HS-27A (cell line): ENCODE measurements at regions not wholly inside any gene's neighbourhood (a gene's known extent, or its start where the extent isn't known, plus 50 kb on each side); places are given as distances from the start of the nearest gene placed in this dataset.
"Not testable (repeated sequence)": the region's sequence is repeated elsewhere in the genome, so short reads cannot be mapped to it uniquely, and the experiment has no call there.

ENCODE experiments used
- DNase-seq: peaks from one replicate; pipeline ENCODE4 v3.0.0-alpha.2; 2012; ENCODE audit warnings: low read depth, missing footprints

DNA sequence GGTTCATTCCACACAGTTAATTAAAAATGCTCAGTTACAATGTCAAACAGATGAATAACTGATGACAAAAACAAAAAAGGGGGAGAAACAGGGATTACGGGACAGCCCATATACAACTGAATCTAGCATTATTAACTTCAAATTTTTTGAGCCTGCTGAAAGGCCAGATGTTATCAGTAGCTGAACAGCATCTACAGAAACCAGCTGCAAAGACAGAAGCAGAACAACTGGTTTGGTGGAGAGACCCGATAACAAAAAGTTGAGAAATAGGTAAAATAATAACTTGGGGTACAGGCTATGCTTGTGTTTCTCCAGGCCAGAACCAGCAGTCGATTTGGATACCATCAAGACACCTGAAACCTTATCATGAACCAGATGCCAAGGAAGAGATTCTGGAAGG lies 109.8 kb downstream of the SEPTIN7 start:
- not testable (repeated sequence) for DNase-seq

DNA sequence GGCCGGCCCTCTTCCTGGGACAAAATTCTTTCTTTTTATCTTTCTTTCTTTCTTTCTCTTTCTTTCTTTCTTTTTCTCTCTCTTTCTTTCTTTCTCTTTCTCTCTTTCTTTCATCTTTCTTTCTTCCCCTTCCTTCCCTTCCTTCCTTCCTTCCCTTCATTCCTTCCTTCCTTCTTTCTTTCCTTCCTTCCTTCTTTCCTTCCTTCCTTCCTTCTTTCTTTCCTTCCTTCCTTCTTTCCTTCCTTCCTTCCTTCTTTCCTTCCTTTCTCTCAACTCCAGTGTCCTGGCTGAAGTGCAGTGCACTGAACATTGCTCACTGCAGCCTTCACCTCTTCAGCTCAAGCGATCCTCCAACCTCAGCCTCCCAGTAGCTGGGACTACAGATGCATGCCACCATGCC lies 112.5 kb downstream of the SEPTIN7 start:
- not testable (repeated sequence) for DNase-seq

DNA sequence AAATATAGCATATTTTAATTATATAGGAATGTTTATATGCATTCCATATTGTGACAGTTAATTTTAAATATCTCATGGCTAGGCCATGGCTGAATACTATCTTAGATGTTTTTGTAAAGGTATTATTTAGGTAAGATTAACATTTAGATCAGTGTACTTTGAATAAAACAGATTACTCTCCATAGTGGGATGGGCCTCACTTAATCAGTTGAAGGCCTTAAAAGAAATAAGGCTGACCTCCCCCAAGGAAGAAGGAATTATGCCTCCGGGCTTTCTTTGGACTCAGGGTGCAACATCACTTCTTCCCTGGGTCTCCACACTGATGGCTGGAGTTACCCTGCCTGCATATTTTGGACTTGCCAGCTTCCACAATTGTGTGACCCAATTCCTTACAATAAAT lies 113.4 kb downstream of the SEPTIN7 start:
- DNase-seq: not testable (repeated sequence)

GRCh38 chr7:35915247-35915955 lies 114.5 kb downstream of the SEPTIN7 start:
- DNase-seq: not testable (repeated sequence)

- not testable (repeated sequence) for DNase-seq
Measured at GRCh38 chr7:35918217-35918616, 117.4 kb downstream of the SEPTIN7 start.

GRCh38 chr7:35919607-35920006 lies 118.8 kb downstream of the SEPTIN7 start:
- not testable (repeated sequence) for DNase-seq

- not testable (repeated sequence) for DNase-seq
Measured at GRCh38 chr7:35921338-35921737, 120.5 kb downstream of the SEPTIN7 start.

GRCh38 chr7:35924668-35925067 lies 123.8 kb downstream of the SEPTIN7 start:
- DNase-seq: not testable (repeated sequence)

DNA sequence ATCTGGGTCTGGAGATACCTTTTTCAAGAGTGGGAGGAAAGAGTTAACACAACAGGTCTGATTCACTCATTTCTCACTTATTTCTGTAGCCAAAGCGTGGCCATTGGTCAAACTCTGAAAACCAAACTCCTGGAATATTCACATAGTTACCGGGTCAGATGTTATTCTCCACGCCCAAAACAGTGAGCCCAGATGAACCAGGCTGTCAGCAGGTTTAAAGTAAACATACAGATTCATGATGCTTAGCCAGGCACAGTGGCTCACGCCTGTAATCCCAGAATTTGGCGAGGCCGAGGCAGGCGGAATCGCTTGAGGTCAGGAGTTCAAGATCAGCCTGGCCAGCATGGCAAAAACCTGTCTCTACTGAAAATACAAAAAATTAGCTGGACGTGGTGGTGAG lies 126.1 kb downstream of the SEPTIN7 start:
- DNase-seq: not testable (repeated sequence)

DNA sequence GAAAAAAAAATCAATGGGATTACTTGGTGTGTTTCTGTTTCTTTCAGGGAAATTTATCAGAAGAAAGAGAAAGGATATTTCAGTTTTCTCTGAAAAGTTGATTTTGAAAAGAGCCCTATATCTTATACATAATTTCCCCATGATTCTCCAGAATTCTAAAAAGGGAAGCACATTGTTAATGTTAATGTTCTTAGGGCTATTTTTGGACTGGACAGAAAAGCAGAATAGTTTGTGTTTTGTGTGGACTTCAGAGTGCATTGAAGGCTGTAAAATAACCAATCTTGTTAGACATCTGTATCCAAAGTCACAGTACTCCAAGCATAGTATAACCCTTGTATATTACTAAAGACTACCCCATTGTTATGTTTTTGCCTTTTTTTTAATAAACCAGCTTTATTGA lies 130.3 kb downstream of the SEPTIN7 start:
- DNase-seq: not testable (repeated sequence)

- DNase-seq: not testable (repeated sequence)
Measured at GRCh38 chr7:35931551-35931950, 130.7 kb downstream of the SEPTIN7 start.

DNA sequence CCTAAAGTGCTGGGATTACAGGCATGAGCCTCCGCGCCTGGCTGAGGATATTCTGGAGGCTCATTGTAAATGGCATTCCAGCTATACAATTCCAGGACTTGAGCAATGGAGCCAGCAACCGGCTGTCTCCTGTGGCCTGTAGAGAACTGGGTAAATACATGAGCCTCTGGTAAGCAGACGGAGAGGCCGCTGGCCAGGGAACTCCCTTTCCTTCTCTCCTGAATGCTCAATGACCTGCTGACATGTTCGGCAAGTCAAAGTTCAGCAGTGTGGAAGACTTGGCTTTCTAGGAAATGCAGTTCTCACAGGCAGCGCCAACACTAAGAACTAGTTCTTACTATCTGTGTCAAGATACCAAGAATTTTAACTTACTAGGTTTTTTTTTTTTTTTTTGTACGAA lies 139.8 kb downstream of the SEPTIN7 start:
- not testable (repeated sequence) for DNase-seq

DNA sequence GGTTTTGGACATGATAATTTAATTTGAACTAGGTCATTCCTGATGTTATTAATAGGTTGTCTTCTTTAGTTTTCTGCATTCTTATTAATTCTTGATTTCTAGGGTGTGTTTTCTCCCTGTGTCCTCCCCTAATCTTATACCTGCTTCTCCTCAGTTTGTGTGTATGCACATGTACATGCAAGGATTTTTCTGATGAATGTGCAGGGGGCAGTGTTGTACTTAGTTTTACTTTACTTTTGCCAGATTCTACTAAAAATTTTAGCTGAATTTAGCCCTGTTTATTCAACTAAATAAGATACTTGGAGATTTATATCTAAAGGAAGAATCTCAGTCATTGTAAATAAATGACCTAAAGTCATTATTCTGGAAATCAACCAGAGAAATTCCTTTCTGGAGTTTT lies 144.8 kb downstream of the SEPTIN7 start:
- not testable (repeated sequence) for DNase-seq

DNA sequence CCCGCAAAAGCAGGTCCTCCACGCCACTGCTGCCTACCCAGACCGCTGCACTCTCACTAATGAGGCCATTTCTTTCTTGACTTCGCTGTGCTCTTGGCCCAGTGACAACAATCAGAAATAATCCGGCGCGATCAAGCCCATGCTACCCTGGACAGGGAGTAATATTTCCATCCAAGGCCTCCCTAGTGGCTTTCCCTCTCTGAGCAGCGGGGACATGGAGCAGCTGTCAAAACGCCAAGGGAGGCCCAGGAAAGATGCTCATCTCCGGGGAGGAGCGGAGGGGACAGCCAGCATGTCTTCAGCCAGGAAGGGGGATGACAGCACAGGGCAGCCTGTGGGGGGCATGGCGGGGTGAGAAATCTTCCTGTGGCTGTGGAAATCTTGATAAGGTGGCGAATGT lies 154.9 kb downstream of the SEPTIN7 start:
- DNase-seq: not testable (repeated sequence)

DNA sequence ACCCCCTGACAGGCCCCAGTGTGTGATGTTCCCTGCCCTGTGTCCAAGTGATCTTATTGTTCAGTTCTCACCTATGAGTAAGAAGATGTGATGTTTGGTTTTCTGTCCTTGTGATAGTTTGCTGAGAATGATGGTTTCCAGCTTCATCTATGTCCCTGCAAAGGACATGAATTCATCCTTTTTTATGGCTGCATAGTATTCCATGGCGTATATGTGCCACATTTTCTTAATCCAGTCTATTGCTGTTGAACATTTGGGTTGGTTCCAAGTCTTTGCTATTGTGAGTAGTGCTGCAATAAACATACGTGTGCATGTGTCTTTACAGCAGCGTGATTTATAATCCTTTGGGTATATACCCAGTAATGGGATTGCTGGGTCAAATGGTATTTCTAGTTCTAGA lies 156.1 kb downstream of the SEPTIN7 start:
- not testable (repeated sequence) for DNase-seq

- not testable (repeated sequence) for DNase-seq
Measured at GRCh38 chr7:35961260-35961659, 160.4 kb downstream of the SEPTIN7 start.

GRCh38 chr7:35962607-35963006 lies 161.8 kb downstream of the SEPTIN7 start:
- DNase-seq: not testable (repeated sequence)

DNA sequence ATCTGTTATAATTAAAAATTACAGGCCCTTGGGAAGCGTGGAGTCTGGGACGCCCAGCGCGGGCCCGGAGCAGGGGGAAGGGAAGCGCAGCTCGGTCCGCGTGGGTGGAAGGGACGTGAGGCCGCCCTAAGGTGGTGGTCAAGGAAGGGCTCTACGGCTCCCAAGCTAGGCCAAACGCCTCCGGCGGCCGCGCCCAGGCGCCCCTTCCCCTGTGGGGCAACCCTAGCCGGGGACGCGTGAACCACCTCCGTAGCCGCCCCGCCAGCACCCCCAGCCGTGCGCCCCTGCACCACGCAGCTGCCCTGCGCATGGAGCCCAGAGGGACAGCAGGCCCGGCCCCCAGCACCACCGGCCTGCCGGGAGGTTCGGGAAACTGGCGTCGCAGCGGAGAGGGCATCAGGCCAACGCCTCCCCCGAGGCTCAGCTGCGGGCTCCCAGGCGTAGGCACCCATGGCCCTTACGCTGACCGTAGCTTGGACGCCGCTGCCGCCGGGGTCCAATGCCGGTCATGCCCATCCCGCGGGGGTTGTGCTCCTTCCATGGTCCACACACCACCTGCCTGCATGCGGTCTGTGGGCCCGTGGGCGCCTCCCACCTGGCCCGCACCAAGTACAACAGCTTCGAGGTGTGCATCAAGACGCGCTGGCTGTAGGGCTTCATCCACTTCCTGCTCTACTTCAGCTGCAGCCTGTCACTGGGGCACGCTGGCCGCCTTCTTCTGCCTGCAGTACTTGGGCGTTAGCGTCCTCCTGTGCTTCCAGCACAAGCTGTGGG lies 166.7 kb downstream of the SEPTIN7 start:
- no peak for DNase-seq

- no peak for DNase-seq
Measured at GRCh38 chr7:35968140-35968940, 167.5 kb downstream of the SEPTIN7 start.

DNA sequence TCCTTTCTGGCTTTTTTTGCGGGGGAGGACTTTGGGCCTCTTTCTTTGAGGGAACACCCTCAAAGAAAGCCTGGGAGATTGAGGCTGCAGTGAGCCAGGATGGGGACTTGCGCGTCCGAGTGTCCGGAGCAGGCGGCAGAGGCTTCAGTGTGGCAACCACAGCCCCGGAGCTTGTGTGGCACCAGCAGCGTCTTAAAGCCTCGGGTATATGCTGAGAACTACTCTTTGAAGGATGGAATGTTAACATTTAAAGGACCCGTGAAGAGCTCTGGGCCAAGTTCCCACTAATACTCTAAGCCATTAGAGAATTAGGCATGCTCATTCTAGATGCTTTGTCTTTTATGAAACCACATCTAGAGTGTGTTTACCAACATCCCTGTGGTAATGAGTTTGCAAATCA lies 168.2 kb downstream of the SEPTIN7 start:
- DNase-seq: no peak

DNA sequence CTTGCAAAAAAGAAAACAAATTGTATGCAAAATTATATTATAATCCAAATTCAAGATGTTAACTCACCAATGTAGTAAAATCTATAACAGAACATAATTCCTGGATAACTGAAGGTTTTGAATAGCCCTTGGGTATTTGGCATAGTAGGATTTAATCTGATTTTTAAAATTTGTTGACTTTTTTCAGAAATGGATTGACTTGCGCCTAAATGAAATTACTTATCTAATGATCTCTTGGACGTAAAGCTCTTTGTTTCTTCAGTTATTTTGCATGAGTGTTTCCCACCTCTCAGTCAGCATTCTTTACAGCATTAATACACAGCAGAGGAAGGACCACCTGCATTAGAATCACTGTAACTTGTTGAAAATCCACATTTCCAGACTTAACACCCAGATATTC lies 169.6 kb downstream of the SEPTIN7 start:
- no peak for DNase-seq

- DNase-seq: no peak
Measured at GRCh38 chr7:35971133-35971891, 170.5 kb downstream of the SEPTIN7 start.
